Epithelial cell of proximal tubule (primary cell): ENCODE measurements at regions not wholly inside any gene's neighbourhood (a gene's known extent, or its start where the extent isn't known, plus 50 kb on each side); places are given as distances from the start of the nearest gene placed in this dataset.
A peak's percentile ranks its signal among the peaks of the same experiment; 100 is the strongest.

Source experiments
- DNase-seq: peaks from one replicate; pipeline ENCODE4 v3.0.0-alpha.2; 2011; ENCODE audit warnings: low read depth
- H3K4me3 ChIP-seq: 2 replicates; pipeline ENCODE4 v1.5.1; 2011; ENCODE audit warnings: low read depth, mild to moderate bottlenecking, low read length
- TF ChIP-seq, protein P1 (sequence below): conservative IDR thresholded peaks from 2 replicates; pipeline ENCODE4 v1.5.1; 2012; ENCODE audit warnings: low read depth, mild to moderate bottlenecking, low read length

DNA sequence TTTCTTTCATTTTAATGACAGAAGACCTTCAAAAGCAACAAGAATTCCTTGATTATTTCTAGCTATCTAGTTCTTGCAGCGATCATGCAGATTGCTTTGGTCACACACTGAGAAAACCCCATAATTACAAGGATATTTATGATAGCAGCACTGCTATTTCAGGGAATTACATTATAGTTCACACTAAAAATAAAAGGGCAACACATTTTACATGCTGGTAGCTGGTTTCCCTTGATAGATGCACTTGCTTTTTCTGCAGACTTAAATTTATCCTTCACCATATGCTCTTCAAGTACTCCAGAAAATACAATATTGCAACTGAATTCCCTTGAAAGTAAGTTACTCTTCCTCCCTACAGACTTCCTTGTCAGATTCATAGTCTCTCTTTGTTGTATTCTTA lies 751.1 kb downstream of the CCDC85A start:
- no peak for DNase-seq
- H3K4me3 ChIP-seq: no peak overlapping the region
- TF ChIP-seq, protein P1, sequence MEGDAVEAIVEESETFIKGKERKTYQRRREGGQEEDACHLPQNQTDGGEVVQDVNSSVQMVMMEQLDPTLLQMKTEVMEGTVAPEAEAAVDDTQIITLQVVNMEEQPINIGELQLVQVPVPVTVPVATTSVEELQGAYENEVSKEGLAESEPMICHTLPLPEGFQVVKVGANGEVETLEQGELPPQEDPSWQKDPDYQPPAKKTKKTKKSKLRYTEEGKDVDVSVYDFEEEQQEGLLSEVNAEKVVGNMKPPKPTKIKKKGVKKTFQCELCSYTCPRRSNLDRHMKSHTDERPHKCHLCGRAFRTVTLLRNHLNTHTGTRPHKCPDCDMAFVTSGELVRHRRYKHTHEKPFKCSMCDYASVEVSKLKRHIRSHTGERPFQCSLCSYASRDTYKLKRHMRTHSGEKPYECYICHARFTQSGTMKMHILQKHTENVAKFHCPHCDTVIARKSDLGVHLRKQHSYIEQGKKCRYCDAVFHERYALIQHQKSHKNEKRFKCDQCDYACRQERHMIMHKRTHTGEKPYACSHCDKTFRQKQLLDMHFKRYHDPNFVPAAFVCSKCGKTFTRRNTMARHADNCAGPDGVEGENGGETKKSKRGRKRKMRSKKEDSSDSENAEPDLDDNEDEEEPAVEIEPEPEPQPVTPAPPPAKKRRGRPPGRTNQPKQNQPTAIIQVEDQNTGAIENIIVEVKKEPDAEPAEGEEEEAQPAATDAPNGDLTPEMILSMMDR: no peak

DNA sequence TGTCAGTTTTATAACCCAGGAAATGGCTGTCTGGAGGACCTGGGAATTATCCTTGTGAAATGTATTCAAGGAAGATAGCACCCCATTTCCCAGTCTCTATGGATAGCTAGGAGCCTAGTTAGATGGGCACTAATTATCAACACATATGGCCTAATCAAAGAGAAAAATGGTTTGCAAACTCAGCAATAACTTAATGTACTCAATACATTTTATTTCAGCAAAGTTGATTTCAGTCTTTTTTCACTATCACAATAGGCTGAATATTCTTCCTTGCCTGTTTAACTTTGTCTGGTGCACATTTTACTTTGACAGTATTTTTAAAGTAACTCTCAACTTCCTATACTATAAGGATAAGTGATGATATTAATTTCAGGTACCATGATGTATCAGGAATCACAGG lies 756.3 kb downstream of the CCDC85A start:
- no peak for DNase-seq
- TF ChIP-seq, protein P1: no peak
- no peak overlapping the region for H3K4me3 ChIP-seq

- H3K4me3 ChIP-seq: no peak overlapping the region
- TF ChIP-seq, protein P1: no peak
- no peak for DNase-seq
Observed at GRCh38 chr2:56952871-56953270, 769.1 kb downstream of the CCDC85A start.

- no peak for DNase-seq
- no peak overlapping the region for H3K4me3 ChIP-seq
- TF ChIP-seq, protein P1: no peak
Observed at GRCh38 chr2:56960581-56960980, 776.8 kb downstream of the CCDC85A start.

- TF ChIP-seq, protein P1: no peak
- DNase-seq: peak; percentile 4
- H3K4me3 ChIP-seq: no peak overlapping the region
Observed at GRCh38 chr2:56962673-56963072, 778.9 kb downstream of the CCDC85A start.

- no peak overlapping the region for H3K4me3 ChIP-seq
- TF ChIP-seq, protein P1: no peak
- no peak for DNase-seq
Observed at GRCh38 chr2:56969513-56969912, 785.7 kb downstream of the CCDC85A start.

DNA sequence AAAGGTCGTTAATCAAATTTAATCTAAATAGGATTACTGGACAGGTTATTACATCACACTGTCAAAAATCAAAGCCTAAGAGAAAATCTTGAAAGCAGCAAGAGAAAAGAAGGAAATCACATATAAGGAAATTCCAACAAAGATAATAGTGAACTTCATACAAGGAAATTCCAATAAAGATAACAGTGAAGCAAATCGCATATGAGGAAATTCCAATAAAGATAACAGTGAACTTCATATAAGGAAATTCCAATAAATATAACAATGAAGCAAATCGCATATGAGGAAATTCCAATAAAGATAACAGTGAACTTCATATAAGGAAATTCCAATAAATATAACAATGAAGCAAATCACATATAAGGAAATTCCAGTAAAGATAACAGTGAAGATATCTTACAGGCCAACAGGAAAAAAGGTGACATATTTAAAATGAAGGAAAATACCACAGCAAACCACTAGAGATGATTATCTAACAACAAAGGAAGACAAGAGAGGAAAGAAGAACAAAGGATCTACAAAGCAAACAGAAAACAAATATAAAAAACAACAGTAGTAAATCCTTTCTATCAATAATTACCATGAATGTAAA lies 787.7 kb downstream of the CCDC85A start:
- DNase-seq: no peak
- TF ChIP-seq, protein P1: no peak
- no peak overlapping the region for H3K4me3 ChIP-seq
